Thoracic aorta (tissue), 2 donors: ENCODE measurements at regions not wholly inside any gene's neighbourhood (a gene's known extent, or its start where the extent isn't known, plus 50 kb on each side); places are given as distances from the start of the nearest gene placed in this dataset.

Experiments
- ATAC-seq: fragments of 150-250 bp; one replicate; pipeline ENCODE4 v1.8.0; 2017; ENCODE audit warnings: low read depth; ENCODE audit not compliant: insufficient number of reproducible peaks, low FRiP score
- DNase-seq: peaks from one replicate; pipeline ENCODE4 v3.0.0-alpha.2; 2020; ENCODE audit warnings: low spot score
- H3K27ac ChIP-seq, 2 donors: fragments of 200-600 bp; sonication (generic); 1 replicate in 1 of 2; 2 replicates in 1 of 2; pipeline ENCODE4 v1.5.1; 2016; ENCODE audit warnings: mild to moderate bottlenecking in 2 of 2, moderate library complexity in 2 of 2
- H3K27me3 ChIP-seq: fragments of 200-600 bp; sonication (generic); replicated peaks from 2 replicates; pipeline ENCODE4 v1.6.0; 2016; ENCODE audit warnings: mild to moderate bottlenecking; ENCODE audit not compliant: insufficient read depth
- H3K36me3 ChIP-seq: fragments of 200-600 bp; sonication (generic); one replicate; pipeline ENCODE4 v1.5.1; 2016
- H3K4me1 ChIP-seq, 2 donors: fragments of 200-600 bp; sonication (generic); 1 replicate in 1 of 2; 2 replicates in 1 of 2; pipeline versions ENCODE4 v1.5.1 to v1.6.0; 2016; ENCODE audit warnings: low read depth in 2 of 2, mild to moderate bottlenecking in 1 of 2; ENCODE audit not compliant: control insufficient read depth in 1 of 2
- H3K4me3 ChIP-seq: fragments of 200-600 bp; sonication (generic); 2 replicates; pipeline ENCODE4 v1.5.1; 2016; ENCODE audit warnings: mild to moderate bottlenecking
- H3K9me3 ChIP-seq: fragments of 200-600 bp; sonication (generic); 2 replicates; pipeline ENCODE4 v1.5.1; 2016
- CTCF ChIP-seq: fragments of 200-600 bp; sonication (generic); IDR thresholded peaks from one replicate; pipeline ENCODE4 v1.5.1; 2019; ENCODE audit warnings: antibody characterized with exemption

GRCh38 chr6:8337147-8337546, 98.2 kb downstream of the SLC35B3 start:
- Histone ChIP-seq H3K27me3 (no peaks in the 10 kb centered on the region), H3K4me1 (no peaks in the 10 kb centered on the region), H3K27ac (no peak overlapping the region), H3K36me3 (no peaks in the 10 kb centered on the region), H3K9me3 (no peaks in the 10 kb centered on the region), H3K4me3 (no peak overlapping the region)
- no peak for DNase-seq
- no peak for ATAC-seq
- no peak for TF ChIP-seq CTCF

GRCh38 chr6:8336406-8337057, 98.8 kb downstream of the SLC35B3 start:
- no peaks in the 10 kb centered on the region for H3K36me3 ChIP-seq
- H3K4me3 ChIP-seq: no peak overlapping the region
- no peaks in the 10 kb centered on the region for H3K4me1 ChIP-seq
- TF ChIP-seq CTCF: no peak
- H3K27me3 ChIP-seq: no peaks in the 10 kb centered on the region
- H3K9me3 ChIP-seq: no peaks in the 10 kb centered on the region
- H3K27ac ChIP-seq: no peak overlapping the region
- no peak for ATAC-seq
- no peak for DNase-seq

- no peaks in the 10 kb centered on the region for H3K36me3 ChIP-seq
- H3K27ac ChIP-seq: no peak overlapping the region
- H3K27me3 ChIP-seq: no peaks in the 10 kb centered on the region
- H3K4me1 ChIP-seq: no peaks in the 10 kb centered on the region
- no peaks in the 10 kb centered on the region for H3K9me3 ChIP-seq
- TF ChIP-seq CTCF: no peak
- ATAC-seq (no peak), DNase-seq (no peak)
- no peak overlapping the region for H3K4me3 ChIP-seq
Measured at GRCh38 chr6:8335896-8336295, 99.4 kb downstream of the SLC35B3 start.

GRCh38 chr6:8335381-8335780, 100.0 kb downstream of the SLC35B3 start:
- no peak for TF ChIP-seq CTCF
- no peak for DNase-seq
- Histone ChIP-seq H3K9me3 (no peaks in the 10 kb centered on the region), H3K36me3 (no peaks in the 10 kb centered on the region), H3K4me1 (no peaks in the 10 kb centered on the region), H3K27ac (no peak overlapping the region), H3K27me3 (no peaks in the 10 kb centered on the region), H3K4me3 (no peak overlapping the region)
- no peak for ATAC-seq

GRCh38 chr6:8334113-8334512, 101.2 kb downstream of the SLC35B3 start:
- no peak overlapping the region for H3K4me3 ChIP-seq
- no peaks in the 10 kb centered on the region for H3K27me3 ChIP-seq
- H3K4me1 ChIP-seq: no peaks in the 10 kb centered on the region
- no peak for TF ChIP-seq CTCF
- ATAC-seq: no peak
- DNase-seq: no peak
- no peaks in the 10 kb centered on the region for H3K36me3 ChIP-seq
- H3K9me3 ChIP-seq: no peaks in the 10 kb centered on the region
- no peak overlapping the region for H3K27ac ChIP-seq
